ENCODE measurements at regions not wholly inside any gene's neighbourhood (a gene's known extent, or its start where the extent isn't known, plus 50 kb on each side); places are given as distances from the start of the nearest gene placed in this dataset.

DNA sequence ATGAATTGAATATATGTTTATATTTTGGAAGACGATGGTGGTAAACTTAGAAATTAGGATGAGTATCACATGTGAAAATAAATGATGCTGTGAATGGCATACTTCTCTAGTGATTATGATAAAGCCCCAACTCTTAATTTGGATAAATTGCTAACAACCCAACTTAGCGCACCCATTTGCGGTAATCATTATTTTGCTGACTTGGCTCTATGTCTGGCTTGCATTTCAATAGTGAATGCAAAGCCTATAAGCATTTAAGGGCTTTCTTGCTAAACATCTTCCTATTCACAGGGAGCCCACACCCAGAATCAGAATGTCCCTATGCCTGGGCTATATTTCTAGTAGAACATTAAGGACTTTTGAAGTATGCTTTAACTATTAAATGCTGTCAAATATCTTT is 910.7 kb upstream of the FANCL start:
- no peaks in the 10 kb centered on the region for H3K79me2 ChIP-seq (ENCODE audit: low read length)
- 0 out of 2 replicates have a peak, but pooled peaks cover 6% of the 10 kb centered on the region for H3K4me1 ChIP-seq (ENCODE audit: low read length)
- no peaks in the 10 kb centered on the region for H3F3A ChIP-seq (ENCODE audit: insufficient read depth, low read length)
- no peak overlapping the region for H2AFZ ChIP-seq (ENCODE audit: low read length)
- no peak overlapping the region for H3K9ac ChIP-seq (ENCODE audit: low read length)
- no peaks in the 10 kb centered on the region for H3K9me3 ChIP-seq (replicated peaks; ENCODE audit: insufficient read depth, low read length)
- no peak overlapping the region for H3K27ac ChIP-seq (ENCODE audit: low read length)
- no peak overlapping the region for H3K4me3 ChIP-seq (ENCODE audit: low read length)
- no peak for TF ChIP-seq CTCF (IDR thresholded peaks at IDR 0.05; ENCODE audit: low read length)
- TF ChIP-seq EZH2phosphoT487 (IDR thresholded peaks at IDR 0.05; ENCODE audit: low read length), result no peak
- no peak for TF ChIP-seq EZH2 (optimal IDR thresholded peaks at IDR 0.05; ENCODE audit: low read depth, low read length)
- no peaks in the 10 kb centered on the region for H3K27me3 ChIP-seq (replicated peaks; ENCODE audit: insufficient read depth, low read length)
- H3K4me2 ChIP-seq (ENCODE audit: low read depth, low read length), result no peak overlapping the region
- no peak for DNase-seq
- no peaks in the 10 kb centered on the region for H3K9me2 ChIP-seq (replicated peaks; ENCODE audit: insufficient read depth, low read length)
- no peaks in the 10 kb centered on the region for H4K20me1 ChIP-seq (ENCODE audit: insufficient read depth, low read length)
- H3K36me3 ChIP-seq (replicated peaks; ENCODE audit: insufficient read depth, low read length), result no peaks in the 10 kb centered on the region

GRCh38 chr2:59150217-59150849 is 909.2 kb upstream of the FANCL start:
- Histone ChIP-seq H3K9me3 (replicated peaks; ENCODE audit: insufficient read depth, low read length) (no peaks in the 10 kb centered on the region), H3K9ac (ENCODE audit: low read length) (no peak overlapping the region), H3K4me3 (ENCODE audit: low read length) (no peak overlapping the region), H3K36me3 (replicated peaks; ENCODE audit: insufficient read depth, low read length) (no peaks in the 10 kb centered on the region), H3K4me1 (ENCODE audit: low read length) (0 out of 2 replicates have a peak, but pooled peaks cover 6% of the 10 kb centered on the region), H3F3A (ENCODE audit: insufficient read depth, low read length) (no peaks in the 10 kb centered on the region), H4K20me1 (ENCODE audit: insufficient read depth, low read length) (no peaks in the 10 kb centered on the region), H3K27ac (ENCODE audit: low read length) (no peak overlapping the region), H3K79me2 (ENCODE audit: low read length) (no peaks in the 10 kb centered on the region), H3K4me2 (ENCODE audit: low read depth, low read length) (no peak overlapping the region), H2AFZ (ENCODE audit: low read length) (no peak overlapping the region), H3K27me3 (replicated peaks; ENCODE audit: insufficient read depth, low read length) (no peaks in the 10 kb centered on the region), H3K9me2 (replicated peaks; ENCODE audit: insufficient read depth, low read length) (no peaks in the 10 kb centered on the region)
- TF ChIP-seq EZH2 (optimal IDR thresholded peaks at IDR 0.05; ENCODE audit: low read depth, low read length) (no peak), EZH2phosphoT487 (IDR thresholded peaks at IDR 0.05; ENCODE audit: low read length) (no peak), CTCF (IDR thresholded peaks at IDR 0.05; ENCODE audit: low read length) (no peak)
- DNase-seq, result no peak

DNA sequence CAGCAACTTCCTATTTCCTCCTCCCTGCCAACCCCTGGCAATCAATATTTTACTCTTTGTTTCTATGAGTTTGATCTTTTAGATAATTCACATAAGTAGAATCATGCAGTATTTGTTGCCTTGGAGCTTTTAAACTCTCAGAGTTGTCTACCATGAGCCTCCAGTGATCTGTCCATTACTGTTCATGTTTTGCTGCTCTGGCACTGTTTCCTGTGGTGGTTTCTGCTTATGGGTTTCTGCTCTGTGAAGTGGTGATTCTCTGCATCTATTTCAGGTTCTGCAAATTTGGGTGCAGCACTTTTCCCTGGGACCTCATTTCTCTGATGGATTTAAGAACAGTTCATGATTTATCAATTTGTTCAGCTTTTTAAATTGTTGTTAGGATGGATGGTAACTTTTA is 908.1 kb upstream of the FANCL start:
- H4K20me1 ChIP-seq (ENCODE audit: insufficient read depth, low read length), result no peaks in the 10 kb centered on the region
- no peaks in the 10 kb centered on the region for H3K9me2 ChIP-seq (replicated peaks; ENCODE audit: insufficient read depth, low read length)
- no peaks in the 10 kb centered on the region for H3K79me2 ChIP-seq (ENCODE audit: low read length)
- H2AFZ ChIP-seq (ENCODE audit: low read length), result no peak overlapping the region
- H3K36me3 ChIP-seq (replicated peaks; ENCODE audit: insufficient read depth, low read length), result no peaks in the 10 kb centered on the region
- no peak overlapping the region for H3K4me3 ChIP-seq (ENCODE audit: low read length)
- no peak overlapping the region for H3K4me2 ChIP-seq (ENCODE audit: low read depth, low read length)
- H3K27ac ChIP-seq (ENCODE audit: low read length), result no peak overlapping the region
- H3K27me3 ChIP-seq (replicated peaks; ENCODE audit: insufficient read depth, low read length), result no peaks in the 10 kb centered on the region
- no peaks in the 10 kb centered on the region for H3F3A ChIP-seq (ENCODE audit: insufficient read depth, low read length)
- no peak for TF ChIP-seq EZH2 (optimal IDR thresholded peaks at IDR 0.05; ENCODE audit: low read depth, low read length)
- TF ChIP-seq EZH2phosphoT487 (IDR thresholded peaks at IDR 0.05; ENCODE audit: low read length), result no peak
- TF ChIP-seq CTCF (IDR thresholded peaks at IDR 0.05; ENCODE audit: low read length), result no peak
- H3K9me3 ChIP-seq (replicated peaks; ENCODE audit: insufficient read depth, low read length), result no peaks in the 10 kb centered on the region
- H3K9ac ChIP-seq (ENCODE audit: low read length), result no peak overlapping the region
- H3K4me1 ChIP-seq (ENCODE audit: low read length), result 0 out of 2 replicates have a peak, but pooled peaks cover 6% of the 10 kb centered on the region
- DNase-seq, result peak; percentile 27

All from MM.1S (cell line).